ENCODE measurements at regions not wholly inside any gene's neighbourhood (a gene's known extent, or its start where the extent isn't known, plus 50 kb on each side); places are given as distances from the start of the nearest gene placed in this dataset.

- no peak for TF ChIP-seq CTCF (conservative IDR thresholded peaks at IDR 0.05)
- no peak for TF ChIP-seq ZFX (IDR thresholded peaks at IDR 0.05)
Measured at GRCh38 chr6:79813143-79813850, 134.1 kb downstream of the ELOVL4 start.
